Mucosa of rectum (tissue), 2 donors: ENCODE measurements at regions not wholly inside any gene's neighbourhood (a gene's known extent, or its start where the extent isn't known, plus 50 kb on each side); places are given as distances from the start of the nearest gene placed in this dataset.

Experiments used
- H3K27ac ChIP-seq, 2 donors: one replicate each; pipeline ENCODE4 v1.7.0; 2013; ENCODE audit warnings: inconsistent platforms in 2 of 2, low read depth in 2 of 2, low read length in 2 of 2
- H3K27me3 ChIP-seq, 2 donors: one replicate each; pipeline ENCODE4 v1.7.0; 2013; ENCODE audit warnings: low read length in 2 of 2; ENCODE audit not compliant: control insufficient read depth in 2 of 2, insufficient read depth in 2 of 2
- H3K36me3 ChIP-seq, 2 donors: one replicate each; pipeline ENCODE4 v1.7.0; 2013; ENCODE audit warnings: low read length in 2 of 2; ENCODE audit not compliant: control insufficient read depth in 2 of 2, insufficient read depth in 2 of 2
- H3K4me1 ChIP-seq, 2 donors: one replicate each; pipeline ENCODE4 v1.7.0; 2013; ENCODE audit warnings: low read length in 2 of 2, mild to moderate bottlenecking in 1 of 2; ENCODE audit not compliant: control insufficient read depth in 2 of 2, insufficient read depth in 2 of 2
- H3K4me3 ChIP-seq, 2 donors: one replicate each; pipeline ENCODE4 v1.7.0; 2013; ENCODE audit warnings: low read length in 2 of 2
- H3K9ac ChIP-seq, 2 donors: one replicate each; pipeline ENCODE4 v1.7.0; 2013; ENCODE audit warnings: low read length in 2 of 2, low read depth in 1 of 2, mild to moderate bottlenecking in 1 of 2
- H3K9me3 ChIP-seq, 2 donors: one replicate each; pipeline ENCODE4 v1.7.0; 2013; ENCODE audit warnings: low read length in 2 of 2; ENCODE audit not compliant: control insufficient read depth in 2 of 2
- donor health status: healthy.
- donor health status: Normal muscosa, but diverticular disease.

- Histone ChIP-seq H3K4me3 (no peak overlapping the region), H3K9ac (no peak overlapping the region), H3K4me1 (no peaks in the 10 kb centered on the region), H3K27ac (no peak overlapping the region), H3K36me3 (no peaks in the 10 kb centered on the region), H3K9me3 (no peaks in the 10 kb centered on the region), H3K27me3 (no peaks in the 10 kb centered on the region)
These were observed 467.6 kb upstream of the CNKSR2 start for GRCh38 chrX:20906571-20906970.

DNA sequence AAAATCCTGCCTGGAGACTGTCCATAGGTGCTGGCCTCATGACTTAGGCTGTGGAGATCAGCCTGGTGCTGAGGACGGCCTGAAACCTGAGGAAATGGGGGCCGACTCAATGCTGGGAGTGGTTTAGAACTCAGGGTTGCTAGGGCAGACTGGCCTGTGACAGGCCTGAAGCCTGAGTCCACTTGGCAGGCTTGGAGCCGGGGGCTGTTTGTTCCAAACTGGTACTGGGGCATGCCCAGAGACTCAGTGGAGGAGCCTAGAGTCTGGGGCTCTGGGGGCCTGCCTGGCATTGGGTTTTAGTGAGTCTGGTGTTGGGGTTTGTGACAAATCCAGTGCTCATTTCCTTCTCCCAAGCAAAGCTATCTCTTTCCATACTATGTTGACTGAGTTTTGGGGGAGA is 489.7 kb upstream of the CNKSR2 start:
- H3K27ac ChIP-seq, result no peak overlapping the region
- H3K4me3 ChIP-seq, result no peak overlapping the region
- no peaks in the 10 kb centered on the region for H3K9me3 ChIP-seq
- H3K36me3 ChIP-seq, result no peaks in the 10 kb centered on the region
- H3K4me1 ChIP-seq, result no peaks in the 10 kb centered on the region
- H3K27me3 ChIP-seq, result no peaks in the 10 kb centered on the region
- no peak overlapping the region for H3K9ac ChIP-seq

- H3K27ac ChIP-seq, result no peak overlapping the region
- H3K9ac ChIP-seq, result no peak overlapping the region
- H3K27me3 ChIP-seq, result no peaks in the 10 kb centered on the region
- no peaks in the 10 kb centered on the region for H3K36me3 ChIP-seq
- no peaks in the 10 kb centered on the region for H3K4me1 ChIP-seq
- no peaks in the 10 kb centered on the region for H3K9me3 ChIP-seq
- H3K4me3 ChIP-seq, result no peak overlapping the region
These were observed 510.6 kb upstream of the CNKSR2 start for GRCh38 chrX:20863649-20864048.

DNA sequence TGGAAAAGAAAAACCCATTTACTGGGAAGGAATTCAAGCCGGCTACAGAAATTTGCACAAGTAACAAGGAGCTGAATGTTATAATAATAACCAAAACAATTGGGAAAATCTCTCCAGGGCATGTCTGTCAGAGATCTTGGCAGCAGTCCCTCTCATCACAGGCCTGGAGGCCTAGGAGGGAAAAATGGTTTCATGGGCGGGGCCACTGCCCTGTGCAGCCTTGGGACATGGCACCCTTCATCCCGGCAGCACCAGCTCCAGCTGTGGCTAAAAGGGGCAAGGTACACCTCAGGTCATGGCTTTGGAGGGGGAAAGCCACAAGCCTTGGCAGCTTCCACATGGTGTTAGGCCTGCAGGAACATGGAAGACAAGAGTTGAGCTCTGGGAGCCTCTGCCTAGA is 513.1 kb upstream of the CNKSR2 start:
- H3K4me1 ChIP-seq, result no peaks in the 10 kb centered on the region
- H3K27ac ChIP-seq, result no peak overlapping the region
- H3K9me3 ChIP-seq, result no peaks in the 10 kb centered on the region
- no peaks in the 10 kb centered on the region for H3K36me3 ChIP-seq
- no peak overlapping the region for H3K9ac ChIP-seq
- H3K27me3 ChIP-seq, result no peaks in the 10 kb centered on the region
- H3K4me3 ChIP-seq, result no peak overlapping the region

DNA sequence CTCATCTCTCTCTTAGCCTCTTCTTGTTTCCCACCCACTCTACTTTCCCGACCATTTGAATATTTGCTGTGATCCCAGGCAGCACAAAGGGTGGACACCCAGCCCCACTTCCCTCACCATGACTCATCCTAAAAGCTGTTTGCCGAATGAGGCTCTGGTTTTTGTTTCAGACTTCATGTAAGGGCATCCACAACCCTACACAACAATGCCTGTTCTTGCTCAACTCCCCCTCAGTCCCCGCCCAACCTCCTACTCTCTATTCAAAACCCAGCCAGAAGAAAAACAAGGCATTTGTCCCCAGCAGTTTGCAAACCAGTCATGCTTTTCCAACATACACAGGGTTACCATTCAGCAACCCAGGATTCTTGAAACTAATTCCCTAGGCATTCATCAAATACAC is 516.5 kb upstream of the CNKSR2 start:
- H3K27ac ChIP-seq, result no peak overlapping the region
- no peaks in the 10 kb centered on the region for H3K27me3 ChIP-seq
- H3K4me3 ChIP-seq, result no peak overlapping the region

DNA sequence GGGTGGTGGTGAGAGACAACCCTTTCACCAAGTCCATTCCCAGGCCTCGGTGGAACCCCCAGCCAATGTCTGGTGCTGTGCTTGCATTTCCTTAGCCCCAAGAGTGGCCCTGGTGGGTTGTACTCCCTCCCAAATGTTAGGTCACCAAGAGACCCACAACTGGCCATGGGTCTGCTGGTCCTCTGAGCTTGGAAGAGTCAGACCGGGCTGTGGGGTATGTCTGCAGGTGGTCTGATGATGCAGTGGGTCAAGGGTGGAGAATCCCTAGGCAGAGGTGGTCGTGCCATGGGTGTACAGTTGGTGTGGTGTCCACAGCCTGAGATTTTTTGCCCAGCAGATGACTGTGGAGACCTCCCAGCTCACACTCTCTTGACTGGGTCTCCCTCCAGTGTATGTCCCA is 535.7 kb upstream of the CNKSR2 start:
- Histone ChIP-seq H3K9ac (no peak overlapping the region), H3K27ac (no peak overlapping the region), H3K9me3 (no peaks in the 10 kb centered on the region)

More for the DNA sequence above, 516.5 kb upstream of the CNKSR2 start:
- H3K4me1 ChIP-seq, result no peaks in the 10 kb centered on the region
- H3K36me3 ChIP-seq, result no peaks in the 10 kb centered on the region
- H3K9me3 ChIP-seq, result no peaks in the 10 kb centered on the region
- no peak overlapping the region for H3K9ac ChIP-seq

GRCh38 chrX:20829665-20830491 is 544.3 kb upstream of the CNKSR2 start:
- Histone ChIP-seq H3K4me3 (no peak overlapping the region), H3K9ac (no peak overlapping the region), H3K36me3 (no peaks in the 10 kb centered on the region), H3K9me3 (no peaks in the 10 kb centered on the region), H3K4me1 (no peaks in the 10 kb centered on the region), H3K27ac (no peak overlapping the region), H3K27me3 (no peaks in the 10 kb centered on the region)

More for the DNA sequence above, 535.7 kb upstream of the CNKSR2 start:
- Histone ChIP-seq H3K36me3 (no peaks in the 10 kb centered on the region), H3K4me1 (no peaks in the 10 kb centered on the region), H3K27me3 (no peaks in the 10 kb centered on the region), H3K4me3 (no peak overlapping the region)

DNA sequence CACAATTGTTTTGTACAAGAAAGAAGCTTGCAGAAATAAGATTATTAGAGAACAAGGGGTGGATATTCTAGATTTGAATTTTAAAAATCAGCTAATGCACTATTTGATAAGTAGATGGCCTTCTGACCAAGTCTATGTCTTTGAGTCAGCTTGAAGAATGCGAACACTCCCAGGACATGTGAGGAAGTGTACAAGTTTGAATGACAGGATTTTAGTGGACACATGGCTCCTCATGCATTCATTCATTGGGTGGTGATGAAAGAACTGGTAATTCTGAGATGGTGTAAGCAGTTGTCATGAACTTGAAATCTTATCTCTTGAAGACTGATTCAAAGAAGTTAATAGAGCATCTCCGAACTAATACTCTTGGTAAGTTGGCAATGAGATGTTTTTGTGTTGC is 548.2 kb upstream of the CNKSR2 start:
- no peaks in the 10 kb centered on the region for H3K9me3 ChIP-seq
- no peak overlapping the region for H3K4me3 ChIP-seq
- no peaks in the 10 kb centered on the region for H3K36me3 ChIP-seq
- H3K4me1 ChIP-seq, result no peaks in the 10 kb centered on the region
- H3K9ac ChIP-seq, result no peak overlapping the region
- no peak overlapping the region for H3K27ac ChIP-seq
- H3K27me3 ChIP-seq, result no peaks in the 10 kb centered on the region

DNA sequence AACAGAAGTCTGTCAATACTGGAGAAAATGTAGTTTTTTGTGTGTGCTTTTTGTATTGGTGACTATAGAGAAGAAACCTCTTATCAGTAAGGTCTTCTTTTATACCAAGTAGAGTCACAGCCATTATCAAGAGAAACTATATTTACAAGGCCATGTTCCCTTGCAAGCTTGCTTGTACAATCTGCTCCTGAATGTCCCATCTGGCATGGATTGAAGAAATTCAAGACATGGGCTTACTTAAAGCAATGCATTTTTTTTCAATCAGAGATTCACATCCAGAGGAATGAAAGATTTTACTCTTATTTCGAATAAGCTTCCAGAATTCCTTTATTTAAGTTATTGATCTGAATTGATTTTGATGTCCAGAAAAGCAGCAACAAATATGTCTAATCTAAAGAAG is 537.3 kb upstream of the RPS6KA3 start:
- no peak overlapping the region for H3K27ac ChIP-seq
- no peaks in the 10 kb centered on the region for H3K36me3 ChIP-seq
- no peak overlapping the region for H3K4me3 ChIP-seq
- no peaks in the 10 kb centered on the region for H3K9me3 ChIP-seq
- no peak overlapping the region for H3K9ac ChIP-seq
- no peaks in the 10 kb centered on the region for H3K27me3 ChIP-seq
- H3K4me1 ChIP-seq, result no peaks in the 10 kb centered on the region

GRCh38 chrX:20802036-20802435 is 535.3 kb upstream of the RPS6KA3 start:
- no peaks in the 10 kb centered on the region for H3K36me3 ChIP-seq
- no peaks in the 10 kb centered on the region for H3K27me3 ChIP-seq
- H3K4me1 ChIP-seq, result no peaks in the 10 kb centered on the region
- no peak overlapping the region for H3K9ac ChIP-seq
- H3K9me3 ChIP-seq, result no peaks in the 10 kb centered on the region
- no peak overlapping the region for H3K27ac ChIP-seq
- no peak overlapping the region for H3K4me3 ChIP-seq
